ENCODE measurements at regions not wholly inside any gene's neighbourhood (a gene's known extent, or its start where the extent isn't known, plus 50 kb on each side); places are given as distances from the start of the nearest gene placed in this dataset.

- no peak for DNase-seq
These were observed 1052.8 kb upstream of the TMEM132C start for GRCh38 chr12:127214186-127214585.

- no peak for DNase-seq
These were observed 1044.0 kb upstream of the TMEM132C start for GRCh38 chr12:127223011-127223410.

GRCh38 chr12:127223731-127224130, 1043.2 kb upstream of the TMEM132C start:
- DNase-seq: no peak

DNA sequence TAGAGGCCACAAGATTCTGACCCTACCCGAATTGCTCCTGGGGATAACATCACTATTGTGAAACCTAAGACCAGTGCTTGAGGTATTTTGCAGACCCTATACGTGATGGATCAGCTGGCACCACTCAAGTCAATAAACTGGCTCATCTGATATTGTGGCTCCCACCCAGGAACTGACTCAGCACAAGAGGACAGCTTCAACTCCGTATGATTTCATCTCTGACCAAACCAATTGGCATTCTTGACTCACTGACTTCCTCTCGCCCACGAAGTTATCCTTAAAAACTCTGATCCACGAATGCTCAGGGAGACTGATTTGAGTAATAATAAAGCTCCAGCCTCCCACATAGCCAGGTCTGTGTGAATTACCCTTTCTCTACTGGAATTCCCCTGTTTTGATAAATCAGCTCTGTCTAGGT, 1036.1 kb upstream of the TMEM132C start:
- DNase-seq: no peak

DNA sequence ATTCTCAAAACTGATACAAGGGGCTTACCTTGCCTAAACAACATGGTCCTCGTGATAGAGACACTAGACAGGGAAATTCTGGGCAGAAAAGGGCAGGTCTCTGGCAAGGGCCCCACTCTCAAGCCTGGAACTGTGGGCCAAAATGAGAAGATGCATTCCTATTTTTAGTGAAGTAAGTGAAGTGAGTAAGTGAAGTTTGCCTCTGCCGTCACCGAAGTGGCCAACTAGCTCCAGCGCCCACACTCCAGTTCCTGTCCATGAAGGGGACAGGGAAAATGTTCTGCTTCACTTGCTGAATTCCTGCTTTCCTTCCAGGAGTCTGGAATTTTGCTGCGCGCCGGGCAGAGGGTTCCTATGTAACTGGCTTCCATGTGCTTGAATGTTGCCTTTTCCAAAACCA, 1035.6 kb upstream of the TMEM132C start:
- DNase-seq: no peak

- no peak for DNase-seq
These were observed 1034.0 kb upstream of the TMEM132C start for GRCh38 chr12:127233016-127233415.

DNA sequence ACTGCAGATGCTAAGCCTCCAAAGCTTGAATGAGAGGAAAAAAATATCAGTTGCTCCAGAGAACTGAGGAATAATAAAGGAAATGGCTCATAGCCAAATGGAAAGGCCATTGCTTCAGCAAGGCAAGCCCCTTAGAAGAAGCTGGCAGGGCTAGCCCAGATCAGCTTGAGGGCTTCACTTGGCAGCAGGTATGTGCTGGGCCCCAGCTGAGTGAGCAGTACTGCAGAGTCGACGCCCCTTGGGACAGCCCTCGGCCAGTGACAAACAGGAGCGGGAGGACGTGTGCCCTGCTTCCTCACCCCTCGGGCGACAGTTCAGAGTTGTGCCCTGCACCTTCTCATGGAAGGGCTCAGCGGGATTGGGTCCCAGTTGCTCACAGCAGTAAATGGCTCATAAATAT, 1031.2 kb upstream of the TMEM132C start:
- DNase-seq: no peak

- DNase-seq: no peak
These were observed 1030.5 kb upstream of the TMEM132C start for GRCh38 chr12:127236491-127236890.

- no peak for DNase-seq
These were observed 1029.8 kb upstream of the TMEM132C start for GRCh38 chr12:127237151-127237550.

DNA sequence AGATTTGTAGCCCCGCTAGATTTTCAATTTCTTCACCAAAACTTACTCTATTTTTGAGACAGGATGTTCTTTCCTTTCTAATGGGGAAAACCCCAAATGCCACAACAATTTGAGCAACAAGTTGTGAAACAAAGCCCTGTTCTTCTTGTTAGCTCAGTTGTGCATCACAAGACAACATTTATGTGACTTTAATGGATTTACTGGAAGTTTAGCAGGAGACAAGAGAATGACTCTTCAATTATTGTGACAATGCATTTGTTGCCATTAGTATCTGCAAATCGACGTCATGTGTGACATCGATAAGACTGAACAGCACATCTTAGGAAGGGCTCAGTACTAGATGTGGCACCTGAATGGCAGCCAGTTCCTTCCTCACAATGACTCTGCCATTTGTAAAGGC, 1028.9 kb upstream of the TMEM132C start:
- DNase-seq: no peak

- DNase-seq: no peak
These were observed 1027.2 kb upstream of the TMEM132C start for GRCh38 chr12:127239781-127240180.

DNA sequence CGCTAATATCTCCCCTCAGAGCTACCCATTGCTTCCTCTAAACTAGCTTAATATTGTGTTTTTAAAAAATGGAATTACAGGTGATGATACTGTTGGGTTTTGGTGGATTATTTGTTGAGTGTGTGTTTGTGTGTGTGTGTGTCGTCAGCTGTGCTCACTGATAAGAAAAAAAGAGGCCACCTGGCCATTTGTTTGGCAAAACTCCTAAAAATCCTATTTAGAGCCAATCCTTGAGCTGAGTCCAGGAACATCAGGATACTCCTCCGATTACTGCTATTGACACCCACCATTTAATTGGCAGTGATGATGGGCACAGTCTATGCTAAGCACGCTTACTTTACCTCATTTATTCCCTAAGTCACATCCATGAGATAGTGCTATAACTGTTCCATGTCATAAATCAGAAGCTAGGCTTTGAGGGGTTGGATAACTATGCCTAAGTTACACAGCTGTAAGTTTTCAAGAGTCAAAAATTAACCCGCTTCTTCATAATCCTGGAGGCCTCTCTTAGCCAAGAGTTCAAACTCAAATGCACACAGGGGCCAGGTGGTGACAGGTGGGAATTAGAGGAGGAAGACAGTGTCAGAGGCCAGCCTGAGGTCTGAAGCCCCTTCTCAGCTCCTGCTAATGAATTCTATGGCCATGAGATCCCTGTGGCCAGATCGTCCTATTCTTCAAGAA, 1026.6 kb upstream of the TMEM132C start:
- DNase-seq: no peak

GRCh38 chr12:127241072-127241817, 1025.7 kb upstream of the TMEM132C start:
- DNase-seq: no peak

DNA sequence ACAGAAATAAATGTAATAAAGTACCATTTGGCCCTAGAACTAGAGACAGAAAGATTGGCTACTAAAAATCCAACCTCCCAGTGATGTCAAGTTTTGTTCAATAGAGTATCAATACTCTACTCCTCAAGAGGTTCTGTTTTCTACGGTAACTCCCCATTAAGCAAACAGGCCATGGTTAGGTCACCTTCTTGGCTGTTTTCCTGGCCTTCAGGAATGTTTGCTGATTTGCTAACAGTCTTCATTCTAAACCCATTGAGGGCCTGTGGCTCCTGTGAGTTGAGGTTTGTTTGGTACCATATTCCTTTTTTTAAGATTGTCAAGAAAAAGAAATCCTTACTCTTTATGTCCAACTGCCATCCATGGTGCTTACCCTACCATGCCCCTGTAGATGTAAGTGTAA, 1022.0 kb upstream of the TMEM132C start:
- no peak for DNase-seq

- DNase-seq: no peak
These were observed 1021.5 kb upstream of the TMEM132C start for GRCh38 chr12:127245437-127245836.

GRCh38 chr12:127247937-127248336, 1019.0 kb upstream of the TMEM132C start:
- DNase-seq: no peak

DNA sequence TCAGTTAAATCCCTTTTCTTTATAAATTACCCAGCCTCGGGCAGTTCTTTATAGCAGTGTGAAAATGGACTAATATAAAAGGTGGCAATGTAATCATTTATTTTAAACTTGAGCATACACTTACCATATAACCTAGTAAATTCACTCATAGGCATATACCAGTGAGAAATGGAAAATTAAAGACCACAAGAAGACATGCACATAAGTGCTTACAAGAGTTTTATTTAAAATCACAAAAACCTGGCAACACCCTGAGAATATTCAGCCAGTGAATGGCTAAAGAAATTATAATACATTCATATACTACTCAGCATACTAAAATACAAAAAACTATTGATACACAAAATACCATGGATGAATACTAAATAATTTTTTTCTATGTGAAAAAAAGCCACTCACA, 1017.5 kb upstream of the TMEM132C start:
- no peak for DNase-seq

- no peak for DNase-seq
These were observed 1013.1 kb upstream of the TMEM132C start for GRCh38 chr12:127253797-127254327.

GRCh38 chr12:127254420-127254955, 1012.5 kb upstream of the TMEM132C start:
- DNase-seq: no peak

DNA sequence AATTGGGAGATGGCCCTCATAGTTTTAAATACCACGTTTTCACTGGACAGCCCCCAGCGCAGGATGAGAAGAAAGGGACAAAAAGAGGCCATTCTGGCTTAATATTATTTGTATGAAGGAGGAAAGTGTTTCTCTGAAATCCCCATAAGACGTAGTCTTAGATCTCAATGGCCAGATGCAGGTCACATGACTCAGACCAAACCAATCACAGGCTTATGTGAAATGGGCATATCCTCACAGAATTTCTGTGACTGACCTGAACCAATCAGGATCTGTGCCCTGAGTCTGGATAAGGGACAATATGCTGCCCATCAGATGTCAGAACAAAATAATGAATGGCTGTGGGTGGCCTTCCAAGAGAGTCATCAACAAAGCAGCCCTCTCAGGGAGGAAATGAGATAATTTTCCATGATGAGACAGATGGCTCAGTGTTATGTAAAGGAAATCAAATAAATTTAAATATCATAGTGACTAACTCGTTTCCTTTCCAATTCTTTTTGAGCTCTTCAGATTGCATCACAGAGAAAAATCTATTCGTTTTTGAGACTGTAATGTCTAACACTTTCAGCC, 1009.5 kb upstream of the TMEM132C start:
- no peak for DNase-seq

- DNase-seq: no peak
These were observed 1006.4 kb upstream of the TMEM132C start for GRCh38 chr12:127260531-127260930.

DNA sequence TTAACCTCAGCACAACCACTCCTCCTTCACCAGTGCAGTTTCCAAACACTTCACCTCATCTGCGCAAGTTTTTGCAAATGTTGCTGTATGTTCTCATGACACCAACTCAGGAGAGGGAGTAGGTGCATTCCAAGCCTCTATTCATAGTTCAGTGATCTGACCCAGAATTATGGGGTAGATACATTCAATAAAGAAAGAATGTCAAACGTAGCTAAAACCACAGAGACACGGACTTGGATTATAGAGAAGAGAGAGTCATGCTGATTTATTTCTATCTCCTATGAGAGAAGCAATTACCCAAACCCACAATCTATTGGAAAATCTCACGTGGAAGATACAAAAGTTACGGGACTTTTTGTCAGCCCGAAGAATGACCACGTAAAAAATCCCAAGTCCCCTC, 1006.0 kb upstream of the TMEM132C start:
- no peak for DNase-seq

DNA sequence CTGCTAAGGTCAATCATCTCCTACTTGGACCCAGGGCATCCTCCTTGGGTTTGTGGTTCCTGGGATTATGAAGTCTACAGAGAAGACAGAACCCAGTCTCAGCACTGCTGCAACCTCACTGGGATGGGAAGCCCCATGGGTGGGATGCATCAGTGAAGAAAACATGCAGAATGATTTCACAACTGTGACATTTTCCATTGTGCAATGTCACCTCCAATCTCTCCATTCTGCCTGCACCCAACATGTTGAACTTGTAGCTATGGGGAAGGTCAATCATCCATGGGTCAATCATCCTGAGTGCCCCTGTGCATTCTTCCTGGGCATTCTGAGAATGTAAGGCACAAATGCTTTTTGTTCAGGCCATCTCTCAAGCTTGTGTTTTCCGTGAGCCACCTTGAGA, 1004.4 kb upstream of the TMEM132C start:
- no peak for DNase-seq

- no peak for DNase-seq
These were observed 1003.3 kb upstream of the TMEM132C start for GRCh38 chr12:127263621-127264020.

All from COR-L47 (cell line).